ENCODE measurements at regions not wholly inside any gene's neighbourhood (a gene's known extent, or its start where the extent isn't known, plus 50 kb on each side); places are given as distances from the start of the nearest gene placed in this dataset.
A peak's percentile ranks its signal among the peaks of the same experiment; 100 is the strongest.

- no peak overlapping the region for H3K23ac ChIP-seq (ENCODE audit: low read length)
- H2AFZ ChIP-seq (ENCODE audit: insufficient read depth, low read length, poor library complexity): no peak overlapping the region
- no peak overlapping the region for H3K14ac ChIP-seq (ENCODE audit: low read length)
- H3K4me2 ChIP-seq (ENCODE audit: low read length): no peak overlapping the region
- H3K4me1 ChIP-seq (ENCODE audit: control insufficient read depth in 1 of 2, insufficient read depth in 2 of 2, low read length in 2 of 2): peaks cover 4 to 5% of the 10 kb centered on the region in 2 experiments
- peaks cover 4% of the 10 kb centered on the region for H3K79me2 ChIP-seq (ENCODE audit: control insufficient read depth, insufficient read depth, low read length, poor library complexity)
- no peak overlapping the region for H3K18ac ChIP-seq (ENCODE audit: low read length)
- H4K91ac ChIP-seq (ENCODE audit: low read depth, low read length): no peak overlapping the region
- H3K27ac ChIP-seq (ENCODE audit: low read depth, low read length): no peak overlapping the region
- no peak overlapping the region for H4K12ac ChIP-seq (ENCODE audit: low read depth, low read length)
- no peaks in the 10 kb centered on the region for H3K27me3 ChIP-seq (ENCODE audit: insufficient read depth, low read length)
- no peak overlapping the region for H4K8ac ChIP-seq (ENCODE audit: low read depth, low read length)
- H3K4me3 ChIP-seq (ENCODE audit: low read depth, low read length): no peak overlapping the region
- no peaks in the 10 kb centered on the region for H3K36me3 ChIP-seq (ENCODE audit: control insufficient read depth in 1 of 2, insufficient read depth in 2 of 2, low read length in 2 of 2)
- no peak for DNase-seq
- no peak overlapping the region for H3K4ac ChIP-seq (ENCODE audit: low read depth, low read length)
- no peak overlapping the region for H2BK120ac ChIP-seq (ENCODE audit: insufficient read depth, low read length, poor library complexity)
- no peaks in the 10 kb centered on the region for H3K9me3 ChIP-seq (ENCODE audit: insufficient read depth, low read depth, low read length)
- H2BK5ac ChIP-seq (ENCODE audit: low read depth, low read length, poor library complexity): peak overlapping the region; percentile 36
- peak overlapping the region; percentile 89 for H2BK12ac ChIP-seq (ENCODE audit: low read length)
- H3K79me1 ChIP-seq (ENCODE audit: low read length): peaks cover 30% of the 10 kb centered on the region
- no peak overlapping the region for H2AK5ac ChIP-seq (ENCODE audit: low read length)
- no peak overlapping the region for H3K9ac ChIP-seq (ENCODE audit: low read length)
Observed at GRCh38 chr1:55707196-55707595, 492.0 kb upstream of the USP24 start.

DNA sequence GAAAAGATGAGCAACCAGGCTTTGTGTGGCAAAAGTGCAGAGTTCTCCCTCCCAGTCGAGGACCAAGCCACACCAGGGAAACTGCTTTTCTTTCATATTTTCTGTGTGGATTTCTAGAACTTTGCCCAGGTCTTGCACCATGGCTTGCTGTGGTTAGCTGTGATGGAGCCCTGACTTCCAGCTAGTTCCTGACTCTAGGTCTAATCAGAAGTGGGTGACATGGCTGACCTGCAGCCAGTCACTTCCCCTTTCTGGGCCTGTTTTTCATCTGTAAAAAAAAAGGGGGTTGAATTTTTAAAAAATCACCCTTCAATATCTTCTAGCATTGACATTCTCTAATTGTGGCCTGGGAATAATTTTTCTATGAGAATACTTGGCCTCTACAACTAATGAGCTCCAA lies 491.2 kb upstream of the USP24 start:
- Histone ChIP-seq H3K79me2 (ENCODE audit: control insufficient read depth, insufficient read depth, low read length, poor library complexity) (peaks cover 4% of the 10 kb centered on the region), H2BK5ac (ENCODE audit: low read depth, low read length, poor library complexity) (no peak overlapping the region), H3K79me1 (ENCODE audit: low read length) (peaks cover 31% of the 10 kb centered on the region), H3K4me1 (ENCODE audit: control insufficient read depth in 1 of 2, insufficient read depth in 2 of 2, low read length in 2 of 2) (peaks cover 5% of the 10 kb centered on the region in 2 experiments), H2BK12ac (ENCODE audit: low read length) (peak overlapping the region; percentile 86), H3K18ac (ENCODE audit: low read length) (no peak overlapping the region), H2AFZ (ENCODE audit: insufficient read depth, low read length, poor library complexity) (no peak overlapping the region), H3K9me3 (ENCODE audit: insufficient read depth, low read depth, low read length) (no peaks in the 10 kb centered on the region), H3K27ac (ENCODE audit: low read depth, low read length) (no peak overlapping the region), H4K91ac (ENCODE audit: low read depth, low read length) (peak overlapping the region; percentile 39), H3K4ac (ENCODE audit: low read depth, low read length) (no peak overlapping the region), H3K27me3 (ENCODE audit: insufficient read depth, low read length) (no peaks in the 10 kb centered on the region), H4K12ac (ENCODE audit: low read depth, low read length) (no peak overlapping the region), H3K36me3 (ENCODE audit: control insufficient read depth in 1 of 2, insufficient read depth in 2 of 2, low read length in 2 of 2) (no peaks in the 10 kb centered on the region), H4K8ac (ENCODE audit: low read depth, low read length) (no peak overlapping the region), H3K14ac (ENCODE audit: low read length) (no peak overlapping the region), H3K4me3 (ENCODE audit: low read depth, low read length) (no peak overlapping the region), H3K9ac (ENCODE audit: low read length) (no peak overlapping the region), H3K4me2 (ENCODE audit: low read length) (no peak overlapping the region), H2AK5ac (ENCODE audit: low read length) (no peak overlapping the region), H2BK120ac (ENCODE audit: insufficient read depth, low read length, poor library complexity) (peak overlapping the region; percentile 15), H3K23ac (ENCODE audit: low read length) (no peak overlapping the region)
- no CpG with 5 or more reads among the region's 1 CpG for WGBS (ENCODE audit: extremely low coverage, insufficient coverage, insufficient read length)
- no peak for DNase-seq

- H2BK120ac ChIP-seq (ENCODE audit: insufficient read depth, low read length, poor library complexity): peak overlapping the region; percentile 94
- H4K8ac ChIP-seq (ENCODE audit: low read depth, low read length): peak overlapping the region; percentile 66
- peak overlapping the region; percentile 95 for H2AK5ac ChIP-seq (ENCODE audit: low read length)
- peaks cover 40% of the 10 kb centered on the region for H3K79me1 ChIP-seq (ENCODE audit: low read length)
- peak overlapping the region; percentile 46 for H3K18ac ChIP-seq (ENCODE audit: low read length)
- H3K27me3 ChIP-seq (ENCODE audit: insufficient read depth, low read length): no peaks in the 10 kb centered on the region
- no CpG with 5 or more reads among the region's 8 CpGs for WGBS (ENCODE audit: extremely low coverage, insufficient coverage, insufficient read length)
- no peak overlapping the region for H3K9ac ChIP-seq (ENCODE audit: low read length)
- H3K23ac ChIP-seq (ENCODE audit: low read length): no peak overlapping the region
- no peak overlapping the region for H3K27ac ChIP-seq (ENCODE audit: low read depth, low read length)
- peak overlapping the region; percentile 96 for H4K91ac ChIP-seq (ENCODE audit: low read depth, low read length)
- no peaks in the 10 kb centered on the region for H3K9me3 ChIP-seq (ENCODE audit: insufficient read depth, low read depth, low read length)
- H3K4me1 ChIP-seq (ENCODE audit: control insufficient read depth in 1 of 2, insufficient read depth in 2 of 2, low read length in 2 of 2): peaks cover 5 to 6% of the 10 kb centered on the region in 2 experiments
- H2AFZ ChIP-seq (ENCODE audit: insufficient read depth, low read length, poor library complexity): no peak overlapping the region
- peak overlapping the region; percentile 82 for H2BK5ac ChIP-seq (ENCODE audit: low read depth, low read length, poor library complexity)
- H2BK12ac ChIP-seq (ENCODE audit: low read length): peak overlapping the region; percentile 97
- H3K4me3 ChIP-seq (ENCODE audit: low read depth, low read length): no peak overlapping the region
- peak overlapping the region; percentile 35 for H4K12ac ChIP-seq (ENCODE audit: low read depth, low read length)
- peak overlapping the region; percentile 68 for H3K4ac ChIP-seq (ENCODE audit: low read depth, low read length)
- no peak overlapping the region for H3K4me2 ChIP-seq (ENCODE audit: low read length)
- no peak for DNase-seq
- peak overlapping the region; percentile 76 for H3K14ac ChIP-seq (ENCODE audit: low read length)
- H3K79me2 ChIP-seq (ENCODE audit: control insufficient read depth, insufficient read depth, low read length, poor library complexity): peaks cover 4% of the 10 kb centered on the region
- H3K36me3 ChIP-seq (ENCODE audit: control insufficient read depth in 1 of 2, insufficient read depth in 2 of 2, low read length in 2 of 2): no peaks in the 10 kb centered on the region
Observed at GRCh38 chr1:55703726-55704363, 488.7 kb upstream of the USP24 start.

- Histone ChIP-seq H3K27me3 (ENCODE audit: insufficient read depth, low read length) (no peaks in the 10 kb centered on the region), H3K18ac (ENCODE audit: low read length) (no peak overlapping the region), H2BK12ac (ENCODE audit: low read length) (peak overlapping the region; percentile 44), H3K27ac (ENCODE audit: low read depth, low read length) (peak overlapping the region; percentile 6), H3K23ac (ENCODE audit: low read length) (no peak overlapping the region), H3K36me3 (ENCODE audit: control insufficient read depth in 1 of 2, insufficient read depth in 2 of 2, low read length in 2 of 2) (no peaks in the 10 kb centered on the region), H3K14ac (ENCODE audit: low read length) (peak overlapping the region; percentile 46), H2AFZ (ENCODE audit: insufficient read depth, low read length, poor library complexity) (no peak overlapping the region), H3K4me3 (ENCODE audit: low read depth, low read length) (no peak overlapping the region), H4K8ac (ENCODE audit: low read depth, low read length) (no peak overlapping the region), H3K4ac (ENCODE audit: low read depth, low read length) (no peak overlapping the region), H3K9me3 (ENCODE audit: insufficient read depth, low read depth, low read length) (no peaks in the 10 kb centered on the region), H4K91ac (ENCODE audit: low read depth, low read length) (peak overlapping the region; percentile 72), H3K79me2 (ENCODE audit: control insufficient read depth, insufficient read depth, low read length, poor library complexity) (peaks cover 4% of the 10 kb centered on the region), H4K12ac (ENCODE audit: low read depth, low read length) (no peak overlapping the region), H3K4me1 (ENCODE audit: control insufficient read depth in 1 of 2, insufficient read depth in 2 of 2, low read length in 2 of 2) (peaks cover 5 to 6% of the 10 kb centered on the region in 2 experiments), H2BK5ac (ENCODE audit: low read depth, low read length, poor library complexity) (no peak overlapping the region), H3K4me2 (ENCODE audit: low read length) (no peak overlapping the region), H2AK5ac (ENCODE audit: low read length) (no peak overlapping the region), H3K79me1 (ENCODE audit: low read length) (peaks cover 44% of the 10 kb centered on the region), H2BK120ac (ENCODE audit: insufficient read depth, low read length, poor library complexity) (no peak overlapping the region), H3K9ac (ENCODE audit: low read length) (no peak overlapping the region)
- DNase-seq: peak; percentile 35 to 70
- WGBS (ENCODE audit: extremely low coverage, insufficient coverage, insufficient read length): no CpG with 5 or more reads among the region's 1 CpG
Observed at GRCh38 chr1:55702064-55702463, 486.9 kb upstream of the USP24 start.

All from trophoblast cell (in vitro differentiated cells and primary cell).